BE2C (cell line): ENCODE measurements at regions not wholly inside any gene's neighbourhood (a gene's known extent, or its start where the extent isn't known, plus 50 kb on each side); places are given as distances from the start of the nearest gene placed in this dataset.

Experiments
- DNase-seq: peaks from one replicate; pipeline ENCODE4 v3.0.0-alpha.2; 2020
- H3K27me3 ChIP-seq: fragments of 250-450 bp; sonication (Bioruptor Pico); 2 replicates; pipeline ENCODE4 v1.5.1; 2020; ENCODE audit warnings: mild to moderate bottlenecking
- H3K36me3 ChIP-seq: fragments of 250-450 bp; sonication (Bioruptor Pico); 2 replicates; pipeline ENCODE4 v1.5.1; 2020; ENCODE audit warnings: mild to moderate bottlenecking
- H3K4me1 ChIP-seq: fragments of 250-450 bp; sonication (Bioruptor Pico); 2 replicates; pipeline ENCODE4 v1.5.1; 2020
- H3K4me3 ChIP-seq: 2 replicates; pipeline ENCODE4 v1.5.1; 2011; ENCODE audit warnings: low read depth, low read length
- H3K9me3 ChIP-seq: fragments of 250-450 bp; sonication (Bioruptor Pico); 2 replicates; pipeline ENCODE4 v1.5.1; 2020
- CTCF ChIP-seq: IDR thresholded peaks from 2 replicates; pipeline ENCODE4 v1.5.1; 2012; ENCODE audit warnings: mild to moderate bottlenecking, low read depth, low read length

GRCh38 chr21:32070126-32070525, 197.3 kb downstream of the HUNK start:
- Histone ChIP-seq H3K36me3 (no peaks in the 10 kb centered on the region), H3K4me3 (no peak overlapping the region), H3K27me3 (no peaks in the 10 kb centered on the region), H3K4me1 (peaks cover 23% of the 10 kb centered on the region), H3K9me3 (no peaks in the 10 kb centered on the region)
- no peak for DNase-seq
- TF ChIP-seq CTCF = no peak

GRCh38 chr21:32065654-32066053, 192.8 kb downstream of the HUNK start:
- DNase-seq = no peak

GRCh38 chr21:32064281-32064910, 191.6 kb downstream of the HUNK start:
- H3K36me3 ChIP-seq = no peaks in the 10 kb centered on the region
- no peaks in the 10 kb centered on the region for H3K27me3 ChIP-seq
- H3K9me3 ChIP-seq = no peaks in the 10 kb centered on the region
- no peak overlapping the region for H3K4me3 ChIP-seq
- no peak for DNase-seq
- H3K4me1 ChIP-seq = no peaks in the 10 kb centered on the region
- TF ChIP-seq CTCF = no peak

More at GRCh38 chr21:32065654-32066053, 192.8 kb downstream of the HUNK start:
- H3K4me3 ChIP-seq = no peak overlapping the region
- peaks cover 7% of the 10 kb centered on the region for H3K4me1 ChIP-seq
- H3K36me3 ChIP-seq = no peaks in the 10 kb centered on the region
- no peaks in the 10 kb centered on the region for H3K27me3 ChIP-seq
- TF ChIP-seq CTCF = no peak
- no peaks in the 10 kb centered on the region for H3K9me3 ChIP-seq

GRCh38 chr21:32062591-32063227, 189.9 kb downstream of the HUNK start:
- Histone ChIP-seq H3K27me3 (no peaks in the 10 kb centered on the region), H3K4me3 (no peak overlapping the region), H3K4me1 (no peaks in the 10 kb centered on the region), H3K9me3 (no peaks in the 10 kb centered on the region), H3K36me3 (no peaks in the 10 kb centered on the region)
- no peak for DNase-seq
- no peak for TF ChIP-seq CTCF

GRCh38 chr21:32061729-32062128, 188.9 kb downstream of the HUNK start:
- Histone ChIP-seq H3K4me3 (no peak overlapping the region), H3K27me3 (no peaks in the 10 kb centered on the region), H3K36me3 (no peaks in the 10 kb centered on the region), H3K9me3 (no peaks in the 10 kb centered on the region), H3K4me1 (no peaks in the 10 kb centered on the region)
- TF ChIP-seq CTCF = no peak
- no peak for DNase-seq

GRCh38 chr21:32056791-32057190, 184.0 kb downstream of the HUNK start:
- Histone ChIP-seq H3K4me1 (no peaks in the 10 kb centered on the region), H3K27me3 (no peaks in the 10 kb centered on the region), H3K9me3 (no peaks in the 10 kb centered on the region), H3K4me3 (no peak overlapping the region), H3K36me3 (no peaks in the 10 kb centered on the region)
- DNase-seq = no peak
- no peak for TF ChIP-seq CTCF
